Effector CD8-positive, alpha-beta T cell (primary cell): ENCODE measurements at regions not wholly inside any gene's neighbourhood (a gene's known extent, or its start where the extent isn't known, plus 50 kb on each side); places are given as distances from the start of the nearest gene placed in this dataset.
"Not testable (repeated sequence)": the region's sequence is repeated elsewhere in the genome, so short reads cannot be mapped to it uniquely, and the experiment has no call there.

Experiments used
- DNase-seq: peaks from one replicate; lab custom pipeline; 2025; lab: John Stamatoyannopoulos, UW

DNA sequence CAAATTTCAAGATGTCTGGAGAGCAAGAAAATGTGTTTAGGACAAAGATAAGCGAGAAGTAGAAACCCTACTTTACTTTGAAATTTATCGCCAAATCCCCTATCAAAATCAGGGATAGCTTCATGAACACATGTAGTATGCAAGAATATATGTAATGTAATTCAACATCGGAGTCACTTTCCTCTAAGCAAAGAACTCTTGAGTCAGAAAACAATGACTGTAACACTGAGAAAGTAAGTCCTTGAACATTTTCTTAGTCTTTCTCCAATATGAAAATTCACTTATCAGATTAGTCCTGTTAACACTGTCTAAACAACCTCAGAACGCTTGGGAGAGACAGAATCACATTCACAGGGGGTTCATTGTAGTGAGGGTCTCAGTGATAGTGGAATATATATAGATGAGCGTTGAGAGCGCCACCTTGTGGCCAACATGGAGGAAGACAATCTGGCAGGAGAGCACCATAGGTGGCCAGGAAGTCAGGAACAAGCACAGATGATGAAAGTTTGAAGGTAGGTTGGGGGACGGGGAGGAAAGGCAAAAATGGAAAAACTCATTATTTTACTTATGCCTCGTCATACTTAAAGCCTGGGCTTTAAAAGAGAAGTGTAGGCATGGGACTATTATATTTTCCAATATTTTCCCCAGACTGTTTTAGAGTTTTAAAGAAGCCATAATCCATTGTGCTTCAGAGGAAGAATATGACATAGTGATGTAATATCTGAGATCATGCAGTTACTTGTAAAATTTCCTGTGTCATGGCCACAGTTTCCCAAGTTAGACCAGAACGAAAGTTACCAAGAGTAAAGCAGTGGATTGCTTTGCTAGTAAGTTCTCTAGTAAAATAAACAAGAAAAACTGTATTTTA is 115.5 kb upstream of the GNAI1 start:
- peak; percentile 19 for DNase-seq

- DNase-seq = no peak
These were observed 117.4 kb upstream of the GNAI1 start for GRCh38 chr7:80017101-80017698.

- DNase-seq = no peak
These were observed 120.1 kb upstream of the GNAI1 start for GRCh38 chr7:80014511-80014910.

DNA sequence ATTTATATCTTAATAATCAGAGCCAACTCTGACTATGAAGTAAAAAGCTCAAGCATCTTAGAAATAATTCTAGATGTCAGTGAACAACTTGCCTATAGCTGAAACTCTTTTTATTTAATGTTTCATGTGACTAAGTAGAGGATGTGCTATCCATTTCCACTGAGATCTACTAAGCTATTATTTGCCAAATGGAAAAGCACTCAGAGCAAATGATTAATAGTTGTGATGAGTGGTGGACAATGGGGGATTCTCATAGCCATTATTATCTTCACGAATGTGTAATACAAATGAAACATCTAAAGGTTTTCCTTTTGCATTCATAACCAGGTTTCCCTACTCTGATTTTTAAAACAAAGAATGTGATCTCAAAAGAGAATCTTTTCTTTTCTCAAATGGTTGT is 126.6 kb upstream of the GNAI1 start:
- DNase-seq = no peak

DNA sequence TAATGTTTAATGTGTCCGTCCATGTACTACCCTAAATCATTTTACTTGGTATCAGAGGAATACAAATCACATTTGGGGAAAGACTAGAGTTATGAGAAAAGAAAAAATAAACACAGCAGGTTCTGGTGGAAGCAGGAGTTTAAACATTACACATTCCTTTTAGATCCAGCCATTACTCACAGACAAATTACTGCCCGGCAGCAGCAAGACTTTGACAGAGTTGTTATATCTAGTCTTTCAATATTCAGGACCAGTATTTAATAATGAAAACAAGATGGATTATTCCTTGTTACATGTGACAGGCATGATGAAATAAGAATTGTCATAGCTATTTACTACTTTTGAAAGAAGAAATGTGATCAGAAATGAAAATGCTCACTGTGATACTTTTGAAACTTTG is 131.8 kb upstream of the GNAI1 start:
- no peak for DNase-seq

GRCh38 chr7:79998363-79998762 is 136.3 kb upstream of the GNAI1 start:
- no peak for DNase-seq

DNA sequence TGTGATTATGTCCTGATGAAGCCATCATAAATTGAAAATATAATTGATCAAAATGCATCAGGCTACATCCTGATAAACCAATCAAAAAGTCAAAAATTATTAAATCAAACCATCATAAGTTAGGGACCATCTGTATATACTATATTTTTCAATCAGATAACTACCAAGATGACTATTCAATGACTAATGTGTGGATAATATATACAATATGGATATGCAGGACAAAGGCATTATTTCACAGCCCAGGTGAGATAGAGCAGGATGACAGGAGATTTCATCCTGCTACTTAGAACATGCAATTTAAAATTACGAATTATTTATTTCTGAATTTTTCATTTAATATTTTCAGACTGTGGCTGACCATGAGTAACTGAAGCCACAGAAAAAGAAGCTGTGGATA is 137.3 kb upstream of the GNAI1 start:
- no peak for DNase-seq

GRCh38 chr7:79995741-79996140 is 138.9 kb upstream of the GNAI1 start:
- not testable (repeated sequence) for DNase-seq

GRCh38 chr7:79988653-79989052 is 146.0 kb upstream of the GNAI1 start:
- no peak for DNase-seq

DNA sequence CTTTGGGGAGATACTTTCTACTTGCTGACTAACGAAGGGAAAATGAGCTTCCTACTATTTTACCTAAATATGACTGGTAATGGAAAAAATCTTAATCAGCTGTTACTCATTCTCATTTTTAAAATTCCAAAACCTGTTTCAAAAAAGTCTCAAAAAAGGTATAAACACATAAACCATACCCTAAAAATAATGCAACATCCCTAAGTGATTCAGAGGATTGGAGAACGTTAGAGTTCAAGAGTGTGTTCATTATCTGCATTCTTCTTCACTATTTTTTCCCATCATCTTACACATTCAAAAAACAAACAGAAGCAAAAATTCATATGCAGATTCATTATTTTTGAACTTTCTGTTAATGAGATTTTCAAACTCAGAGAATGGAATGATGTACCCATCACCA is 150.4 kb upstream of the GNAI1 start:
- no peak for DNase-seq

GRCh38 chr7:79982141-79982770 is 152.4 kb upstream of the GNAI1 start:
- DNase-seq = no peak

DNA sequence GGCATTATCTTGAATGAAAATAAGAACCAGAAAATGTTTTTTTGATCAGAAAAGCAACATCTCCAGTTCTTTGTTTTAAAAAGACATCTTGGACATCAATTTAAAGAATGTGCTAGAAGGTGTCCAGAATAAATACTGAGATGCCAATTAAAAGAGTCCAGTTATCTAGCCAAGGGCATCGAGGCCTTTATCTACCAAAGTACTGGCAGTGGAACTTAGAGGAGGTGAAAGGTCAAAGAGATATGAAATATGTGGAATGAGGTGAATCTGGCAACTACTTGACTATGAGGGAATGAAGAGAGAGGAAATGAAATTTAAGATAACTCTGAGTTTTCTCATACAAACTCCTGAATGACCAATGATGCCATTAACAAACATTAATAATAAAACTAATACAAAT is 154.3 kb upstream of the GNAI1 start:
- no peak for DNase-seq

DNA sequence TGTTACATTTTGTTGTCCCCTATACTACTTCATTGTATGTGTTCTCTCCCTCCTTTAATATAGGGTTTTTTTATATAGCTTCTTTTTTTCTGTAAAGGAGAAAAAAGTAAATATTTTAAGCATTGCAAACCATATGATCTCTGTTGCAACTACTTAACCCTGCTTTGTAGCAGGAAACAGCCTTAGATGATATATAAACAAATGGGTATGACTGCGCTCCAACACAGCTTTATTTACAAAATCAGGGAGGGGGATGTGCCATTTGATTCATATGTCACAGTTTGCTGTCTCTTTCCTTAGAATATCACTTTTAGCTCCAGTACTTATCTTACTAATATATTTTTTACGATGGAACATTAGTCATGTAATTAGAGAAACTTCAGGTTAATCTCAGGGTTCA is 155.2 kb upstream of the GNAI1 start:
- DNase-seq = no peak

DNA sequence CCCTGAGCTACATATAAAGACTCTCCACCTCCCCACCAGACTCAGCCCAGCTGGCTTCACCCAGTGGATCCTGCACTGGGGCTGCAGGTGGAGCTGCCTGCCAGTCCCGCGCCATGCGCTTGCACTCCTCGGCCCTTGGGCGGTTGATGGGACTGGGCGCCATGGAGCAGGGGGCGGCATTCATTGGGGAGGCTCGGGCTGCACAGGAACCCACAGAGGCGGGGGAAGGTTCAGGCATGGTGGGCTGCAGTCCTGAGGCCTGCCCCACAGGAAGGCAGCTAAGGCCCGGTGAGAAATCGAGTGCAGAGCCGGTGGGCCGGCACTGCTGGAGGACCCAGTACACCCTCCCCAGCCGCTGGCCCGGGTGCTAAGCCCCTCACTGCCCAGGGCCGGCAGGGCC is 157.2 kb upstream of the GNAI1 start:
- DNase-seq = no peak

- DNase-seq = peak; percentile 4
These were observed 158.0 kb upstream of the GNAI1 start for GRCh38 chr7:79976711-79977020.

- not testable (repeated sequence) for DNase-seq
These were observed 158.5 kb upstream of the GNAI1 start for GRCh38 chr7:79975986-79976710.

GRCh38 chr7:79973455-79973854 is 161.2 kb upstream of the GNAI1 start:
- no peak for DNase-seq

DNA sequence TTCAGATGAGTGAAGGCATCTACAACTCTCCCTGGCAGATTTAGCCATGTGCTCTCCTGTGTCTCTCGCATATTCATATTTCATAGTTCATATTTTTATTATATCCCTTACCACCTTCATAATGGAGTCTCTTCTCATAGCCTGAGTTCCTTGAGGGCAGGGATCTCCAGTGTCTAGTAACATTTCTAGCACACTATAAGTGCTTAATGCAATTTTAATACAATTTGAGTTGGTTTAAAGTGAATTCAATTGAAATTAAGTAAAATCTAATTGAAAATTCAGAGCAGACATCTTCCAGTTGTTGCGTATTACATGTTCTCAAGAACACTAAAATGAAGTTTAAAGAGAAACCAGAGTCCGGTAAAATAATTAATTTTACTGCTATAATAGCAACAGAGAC is 163.6 kb upstream of the GNAI1 start:
- DNase-seq = no peak

GRCh38 chr7:79968894-79969293 is 165.7 kb upstream of the GNAI1 start:
- DNase-seq = no peak

- DNase-seq = no peak
These were observed 166.5 kb upstream of the GNAI1 start for GRCh38 chr7:79968077-79968648.

DNA sequence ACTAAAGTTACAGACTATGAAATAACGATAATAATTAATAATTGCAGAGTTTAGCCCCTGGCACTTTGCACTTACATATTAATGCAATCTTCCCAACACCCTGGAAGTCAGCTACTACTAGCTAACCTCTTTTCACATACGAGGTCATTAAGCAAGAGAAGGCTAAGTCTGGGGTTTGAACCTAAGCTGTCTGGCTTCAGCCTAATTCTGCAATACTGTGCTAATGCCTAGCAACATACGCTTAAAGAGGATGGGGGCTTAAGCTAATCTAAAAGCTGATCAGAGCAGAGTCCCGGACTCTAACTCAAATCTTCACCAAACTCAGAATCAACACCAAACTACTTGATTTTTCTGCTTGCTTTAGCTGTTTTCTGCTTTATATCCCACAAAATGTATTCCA is 168.7 kb upstream of the GNAI1 start:
- no peak for DNase-seq

DNA sequence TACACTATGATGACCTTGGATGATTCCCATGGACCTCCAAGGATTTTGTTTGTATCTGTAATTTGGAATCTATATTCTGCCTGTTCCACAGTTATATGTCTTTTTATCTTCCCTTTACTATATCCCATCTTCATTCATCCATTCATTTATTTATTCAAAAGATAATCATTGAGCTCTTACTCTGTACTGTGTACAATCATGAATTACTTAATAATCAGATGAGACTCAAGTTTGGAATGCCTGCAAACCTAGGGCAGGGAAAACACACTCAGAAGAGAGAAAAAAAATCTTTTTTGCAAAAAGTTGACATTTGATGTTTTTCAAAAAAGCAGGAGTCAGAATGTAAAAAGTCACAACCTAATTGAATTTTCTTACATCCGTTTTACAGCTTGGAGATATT is 170.2 kb upstream of the GNAI1 start:
- DNase-seq = no peak
